Stimulated activated CD4-positive, alpha-beta T cell treated with anti-CD3 and anti-CD28 coated beads, Interleukin-1b, Interleukin-23, amount 100 ng/mL, for 48 hours (primary cell): ENCODE measurements at regions not wholly inside any gene's neighbourhood (a gene's known extent, or its start where the extent isn't known, plus 50 kb on each side); places are given as distances from the start of the nearest gene placed in this dataset.

Experiments used
- DNase-seq: peaks from one replicate; pipeline ENCODE4 v3.0.0-alpha.2; 2020

GRCh38 chr1:55955016-55955621, 624.2 kb downstream of the PLPP3 start:
- no peak for DNase-seq

- no peak for DNase-seq
Measured at GRCh38 chr1:55951291-55951690, 628.1 kb downstream of the PLPP3 start.

DNA sequence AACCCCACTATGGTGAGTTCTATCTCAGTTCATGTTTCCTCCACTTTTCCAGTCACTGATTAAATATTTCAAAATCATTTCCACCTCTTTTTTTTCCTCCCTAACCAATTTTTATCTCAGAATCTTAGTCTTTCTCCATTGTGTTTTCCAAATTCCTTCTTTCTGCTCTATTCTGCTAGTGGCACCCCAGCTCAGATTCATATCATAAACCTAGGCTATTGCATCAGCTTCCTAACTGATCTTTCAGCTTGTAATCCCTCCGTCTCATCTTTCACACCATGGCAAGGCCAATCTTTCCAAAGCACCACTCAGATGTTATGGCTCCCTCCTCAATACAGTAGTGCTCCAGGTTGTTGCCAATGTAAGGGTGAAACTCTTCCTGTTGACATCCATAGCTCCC, 631.9 kb downstream of the PLPP3 start:
- DNase-seq: no peak

DNA sequence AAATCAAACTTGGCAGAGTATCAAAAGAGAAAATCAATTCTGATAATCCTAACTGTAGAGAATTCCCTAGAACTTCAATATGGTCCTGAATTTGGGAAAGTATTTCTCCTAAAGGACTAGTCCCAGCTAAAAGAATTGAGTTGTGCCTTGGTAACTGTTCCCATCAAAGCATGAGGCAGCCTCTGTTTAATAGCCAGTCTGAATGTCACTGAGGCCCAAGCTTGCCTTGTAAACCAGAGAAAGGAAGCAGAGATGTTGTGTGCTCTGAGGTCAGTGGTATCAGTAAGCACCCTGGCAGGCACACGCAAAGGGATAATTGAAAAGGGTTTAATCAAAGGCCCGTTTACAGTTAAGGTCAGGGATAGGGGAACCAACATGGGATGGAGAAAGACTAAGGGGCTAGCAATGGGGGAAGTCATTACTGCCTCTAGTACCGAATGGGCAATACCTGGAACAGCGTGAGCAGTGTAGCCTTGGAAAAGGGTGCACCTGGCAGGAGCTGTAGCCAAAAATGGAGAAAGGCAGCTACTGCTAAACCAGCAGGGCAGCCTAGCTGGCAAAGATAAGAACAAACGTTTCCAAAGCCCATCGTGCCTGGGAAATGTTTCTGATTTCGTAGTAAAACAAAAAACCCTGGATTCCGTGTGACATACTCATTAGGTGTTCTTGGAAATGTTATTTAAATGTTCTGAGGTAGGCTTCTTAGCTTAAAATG, 635.5 kb downstream of the PLPP3 start:
- DNase-seq: no peak

DNA sequence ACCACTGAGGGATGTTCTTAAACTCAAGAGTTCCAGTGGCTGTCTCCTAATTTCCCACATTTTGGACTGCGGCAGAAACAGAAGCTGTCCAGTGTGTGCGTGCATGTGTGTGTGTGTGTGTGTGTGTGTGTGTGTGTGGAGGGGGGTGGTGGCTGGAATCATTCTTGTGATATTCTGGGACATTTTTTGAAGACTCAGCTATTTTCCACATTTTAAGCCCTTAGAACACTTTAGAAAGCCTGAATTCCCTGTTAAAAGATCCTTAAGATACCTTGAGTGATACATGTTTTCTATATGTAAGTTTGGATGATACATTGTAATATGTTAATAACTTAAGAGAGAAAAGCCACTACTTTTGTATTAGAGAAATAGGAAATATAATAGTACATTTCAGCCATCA, 636.4 kb downstream of the PLPP3 start:
- no peak for DNase-seq

DNA sequence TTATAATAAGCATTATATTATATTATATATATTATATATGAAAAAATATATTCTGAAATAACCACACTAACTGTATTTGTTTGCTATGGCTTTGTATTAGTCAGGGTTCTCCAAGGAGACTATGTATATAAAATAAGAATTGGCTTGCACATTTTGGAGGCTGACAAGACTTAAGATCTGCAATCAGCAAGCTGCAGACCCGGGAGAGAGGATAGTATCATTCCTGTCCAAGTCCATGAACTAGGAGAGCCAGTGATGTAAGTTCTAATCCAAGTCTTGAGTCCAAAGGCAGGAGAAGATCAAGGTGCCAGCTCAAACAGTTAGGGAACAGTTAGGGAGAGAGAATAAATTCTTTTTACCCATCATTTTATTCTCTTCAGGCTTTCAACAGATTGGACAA, 639.5 kb downstream of the PLPP3 start:
- no peak for DNase-seq

DNA sequence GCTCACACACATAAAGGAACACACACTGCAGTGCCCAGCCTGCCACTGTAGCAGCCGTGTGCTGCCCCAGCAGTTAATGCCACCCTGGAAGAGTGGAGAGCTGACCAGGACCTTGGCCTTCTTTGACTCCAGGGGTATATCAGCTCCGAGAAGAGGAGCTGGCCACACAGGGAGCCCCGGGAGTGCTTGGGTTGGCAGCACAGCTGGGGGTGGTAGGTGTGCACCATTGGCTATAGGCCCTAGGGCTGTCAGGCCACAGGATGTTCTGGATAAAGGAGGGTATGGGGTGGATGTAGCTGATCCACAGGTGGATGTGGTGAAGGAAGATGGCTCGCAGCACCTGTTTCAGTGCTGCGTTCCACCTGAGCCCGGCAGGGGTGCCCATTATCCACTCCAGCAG, 640.5 kb downstream of the PLPP3 start:
- DNase-seq: no peak

GRCh38 chr1:55938376-55938850, 641.0 kb downstream of the PLPP3 start:
- no peak for DNase-seq

DNA sequence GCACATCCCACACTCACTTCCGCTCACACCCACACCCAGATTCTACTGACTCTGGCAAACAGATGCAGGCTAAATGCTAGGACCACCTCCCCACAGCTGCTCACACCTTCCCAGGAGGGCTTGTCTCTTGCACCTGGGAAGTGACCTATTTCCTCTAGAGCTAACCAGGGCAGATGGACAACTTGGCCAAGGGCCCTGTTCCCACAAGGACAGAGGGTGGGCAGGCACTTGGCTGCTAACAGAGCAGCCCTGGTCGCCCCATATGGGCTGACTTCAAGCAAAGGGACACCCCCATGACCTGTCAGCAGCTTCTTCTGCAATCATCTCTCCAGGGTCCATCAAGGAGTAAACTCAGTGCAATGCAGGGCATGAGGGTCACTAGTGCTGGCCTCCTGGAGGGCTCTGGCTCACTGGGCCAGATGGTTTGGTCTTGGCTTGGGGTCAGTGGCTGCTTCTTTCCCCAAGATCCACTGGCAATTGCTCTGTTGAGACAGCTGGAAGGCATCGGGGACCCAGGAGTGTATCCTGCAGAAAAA, 641.5 kb downstream of the PLPP3 start:
- no peak for DNase-seq

DNA sequence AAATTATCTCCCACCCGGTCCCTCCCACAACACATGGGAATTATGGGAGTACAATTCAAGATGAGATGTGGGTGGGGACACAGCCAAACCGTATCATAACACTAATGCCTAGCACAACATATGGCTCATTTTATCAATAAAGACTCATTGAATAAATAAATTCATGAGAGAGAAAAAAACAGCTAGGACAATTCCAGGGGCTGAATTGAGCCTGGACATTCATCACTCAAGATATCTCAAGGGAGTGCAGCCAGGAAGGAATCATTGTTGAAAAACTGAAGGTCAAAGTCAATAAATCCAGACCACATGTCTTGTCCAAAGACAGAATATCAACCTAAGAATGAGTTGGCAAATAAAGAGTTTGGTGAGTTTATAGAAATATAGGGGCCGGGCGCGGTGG, 644.1 kb downstream of the PLPP3 start:
- no peak for DNase-seq

GRCh38 chr1:55932402-55932801, 647.0 kb downstream of the PLPP3 start:
- no peak for DNase-seq

- DNase-seq: no peak
Measured at GRCh38 chr1:55931081-55931940, 648.1 kb downstream of the PLPP3 start.

GRCh38 chr1:55929652-55930051, 649.7 kb downstream of the PLPP3 start:
- no peak for DNase-seq

DNA sequence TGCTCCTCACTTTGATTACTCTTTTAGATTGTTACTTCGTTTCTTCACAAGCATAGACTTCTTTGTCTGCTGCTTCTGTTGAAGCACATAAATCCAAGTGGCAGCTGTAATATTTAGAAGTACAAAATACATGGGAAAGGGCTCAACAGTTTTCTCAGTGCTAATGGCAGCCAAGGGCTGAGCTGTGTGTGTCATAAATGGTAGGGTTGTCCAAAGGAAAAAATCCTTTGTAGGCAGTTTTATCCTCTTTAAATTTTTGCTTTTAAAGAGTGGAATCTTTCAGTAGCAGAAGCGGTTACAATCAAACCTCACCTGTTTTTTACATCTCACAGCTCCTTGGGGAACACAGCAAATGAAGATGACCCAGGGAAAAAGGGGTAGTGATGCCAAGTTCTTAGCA, 650.8 kb downstream of the PLPP3 start:
- no peak for DNase-seq

DNA sequence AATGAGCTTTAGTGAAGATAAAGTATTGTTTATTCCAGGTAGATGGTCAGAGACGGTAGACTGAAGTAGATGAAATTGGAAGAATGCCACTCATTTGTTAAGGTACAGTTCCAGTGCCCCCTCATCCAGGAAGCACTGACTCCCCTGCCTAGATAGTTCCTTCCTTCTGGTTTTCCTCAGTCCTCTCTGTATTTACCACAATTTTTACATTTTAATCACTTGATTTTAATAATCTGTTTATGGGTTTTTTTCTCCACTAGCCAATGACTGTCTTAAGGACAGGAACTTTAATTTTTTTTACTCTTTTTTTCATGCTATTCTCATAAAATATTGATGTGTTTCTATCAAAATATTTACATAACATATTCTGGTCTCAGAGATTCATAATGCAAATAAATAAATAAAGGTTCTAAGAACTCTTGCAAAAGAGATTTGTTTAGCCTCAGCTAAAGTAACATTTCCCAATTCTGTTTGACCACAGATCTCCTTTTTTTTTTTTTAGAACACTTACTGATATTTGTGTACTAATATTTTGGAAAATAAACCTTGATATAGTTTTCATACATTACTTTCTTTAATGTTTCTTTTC, 651.6 kb downstream of the PLPP3 start:
- no peak for DNase-seq

DNA sequence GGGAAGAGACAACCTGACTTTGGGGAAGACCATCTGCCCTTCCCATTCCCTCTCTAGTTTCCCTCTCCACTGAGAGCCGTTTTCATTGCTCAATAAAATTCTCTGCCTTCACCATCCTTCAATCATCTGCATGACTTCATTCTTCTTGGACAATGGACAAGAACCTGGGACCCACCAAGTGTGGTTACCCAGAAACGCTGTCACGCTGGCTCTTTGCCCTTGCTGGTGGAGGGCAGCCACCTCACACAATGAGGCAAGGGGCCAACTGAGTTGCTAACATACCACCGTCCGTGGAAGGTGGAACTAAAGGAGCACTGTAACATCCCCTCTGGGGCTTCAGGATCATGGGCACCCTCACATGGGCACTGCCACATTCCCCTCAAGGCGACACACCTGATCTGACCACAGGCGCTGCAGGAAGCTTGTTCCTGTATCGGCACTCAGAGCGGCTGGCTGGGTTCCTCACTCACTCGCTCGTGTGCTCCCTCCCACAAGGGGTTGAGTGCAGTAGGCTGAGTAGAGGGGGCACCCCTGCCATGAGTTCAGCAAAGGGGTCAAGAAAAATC, 652.4 kb downstream of the PLPP3 start:
- no peak for DNase-seq

DNA sequence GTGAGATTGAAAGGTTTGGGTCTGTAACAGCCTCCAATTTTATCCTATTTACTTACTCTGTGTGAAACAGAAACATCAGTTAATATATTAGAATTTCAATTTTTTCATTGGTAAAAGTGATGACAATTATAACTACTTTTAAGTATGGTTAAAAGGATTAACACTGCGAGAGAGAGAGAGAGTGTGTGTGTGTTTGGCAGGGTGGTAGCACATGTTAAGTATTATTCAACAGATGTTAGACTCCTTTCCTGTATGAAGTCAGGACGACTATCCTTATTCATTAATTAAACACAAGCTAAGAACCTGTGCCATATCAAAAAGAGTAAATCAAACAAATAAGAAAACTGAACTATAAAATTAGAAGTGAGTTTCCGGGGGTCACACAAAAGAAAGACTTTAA, 662.5 kb downstream of the PLPP3 start:
- no peak for DNase-seq

DNA sequence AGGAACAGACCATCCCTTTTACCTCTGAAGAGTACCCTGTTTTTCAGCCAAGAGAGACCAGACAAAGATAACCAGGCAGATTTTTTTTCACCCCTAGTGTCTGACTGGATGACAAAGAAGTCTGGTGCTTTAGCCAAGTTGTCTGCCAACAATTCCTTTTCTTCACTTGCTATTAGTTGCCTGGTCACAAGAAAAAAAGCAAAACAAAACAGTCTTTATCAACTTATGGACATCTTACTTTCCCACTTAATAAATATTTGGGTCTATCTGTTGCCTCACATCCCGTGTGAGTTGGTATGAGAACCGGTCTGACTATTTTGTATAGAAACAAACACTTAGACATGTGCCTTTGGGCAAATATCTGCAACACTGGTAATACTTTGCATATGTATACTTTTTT, 662.9 kb downstream of the PLPP3 start:
- no peak for DNase-seq

- no peak for DNase-seq
Measured at GRCh38 chr1:55913565-55913964, 665.8 kb downstream of the PLPP3 start.

DNA sequence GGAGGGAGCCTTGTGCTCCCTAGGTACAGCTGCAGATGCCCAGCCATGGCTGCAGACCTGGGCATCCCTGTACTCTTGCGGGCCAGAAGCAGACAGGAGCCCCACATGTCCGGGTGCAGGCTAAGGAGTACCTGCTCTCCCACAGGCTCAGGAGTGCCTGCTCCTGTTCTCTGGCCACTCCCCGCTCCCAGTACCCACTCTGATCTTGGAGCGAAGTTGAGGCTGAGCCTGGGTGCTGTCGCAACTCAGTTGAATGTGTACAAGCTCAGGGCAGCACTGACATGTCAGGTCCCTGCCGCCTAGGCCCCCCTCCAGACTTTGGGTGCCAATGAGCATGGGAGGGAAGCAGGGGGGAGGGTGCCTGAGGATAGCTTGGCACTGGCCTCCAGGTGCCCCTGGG, 666.9 kb downstream of the PLPP3 start:
- no peak for DNase-seq

DNA sequence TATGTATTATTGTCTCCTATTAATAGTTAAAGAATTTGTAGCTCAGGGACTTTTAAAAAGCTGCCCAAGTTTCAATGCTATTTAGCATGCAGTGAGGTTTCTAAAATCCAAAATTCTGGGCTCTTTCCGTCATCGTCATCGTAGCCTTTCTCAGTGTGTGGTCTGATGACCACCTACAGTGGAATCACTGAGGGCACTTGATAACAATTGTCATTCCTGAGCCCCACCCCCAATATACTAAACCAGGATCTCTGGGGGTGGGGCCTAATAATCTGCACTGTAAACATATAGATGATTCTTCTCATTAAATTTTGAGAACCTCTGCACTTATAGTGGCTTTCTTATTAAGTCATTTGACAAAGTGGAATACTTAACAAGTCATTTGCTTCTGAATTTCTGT, 674.8 kb downstream of the PLPP3 start:
- no peak for DNase-seq

DNA sequence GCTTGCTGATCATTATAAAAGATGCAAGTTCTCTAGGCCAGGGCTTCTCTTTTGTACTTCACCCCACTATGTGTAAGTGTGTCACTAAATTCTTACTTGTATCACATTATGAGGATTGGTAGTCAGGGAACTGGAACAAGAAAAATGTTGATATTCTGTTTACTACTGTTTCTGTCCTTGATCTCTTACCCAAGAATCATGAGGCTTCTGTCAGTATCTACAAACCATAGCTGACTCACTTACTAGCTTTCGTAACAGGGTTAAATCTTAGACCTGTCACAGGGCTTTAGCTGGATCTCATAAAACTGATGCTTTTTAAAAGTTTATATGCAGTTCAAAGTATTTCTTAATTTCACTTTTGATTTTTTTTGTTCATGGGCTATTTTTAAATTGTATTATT, 681.2 kb downstream of the PLPP3 start:
- DNase-seq: no peak

DNA sequence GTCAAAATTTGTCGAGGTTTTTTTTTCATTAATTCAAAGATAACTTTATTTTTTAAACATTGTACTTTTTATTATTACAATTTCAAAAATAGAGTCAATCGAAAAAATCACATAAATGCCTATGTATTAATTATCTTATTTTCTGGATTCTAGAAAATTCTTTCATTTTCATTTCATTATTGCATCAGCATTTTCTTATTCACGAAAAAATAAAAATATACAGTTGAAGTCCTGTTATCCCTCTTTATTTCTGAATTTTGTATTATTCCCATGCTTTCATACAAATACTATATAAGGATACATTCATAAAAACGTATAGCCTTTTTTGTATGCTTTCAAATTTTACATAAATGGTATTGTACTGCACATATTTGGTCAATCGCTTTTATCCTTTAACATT, 681.0 kb upstream of the USP24 start:
- no peak for DNase-seq
